Nephron (organoid): ENCODE measurements at regions not wholly inside any gene's neighbourhood (a gene's known extent, or its start where the extent isn't known, plus 50 kb on each side); places are given as distances from the start of the nearest gene placed in this dataset.

Source experiments
- H3K27ac Mint-ChIP-seq, 3 experiments: 2 replicates each; pipeline ENCODE4 v1.8.0; 2020; ENCODE audit warnings: mixed read lengths in 3 of 3, mild to moderate bottlenecking in 2 of 3, moderate library complexity in 1 of 3
- H3K27me3 Mint-ChIP-seq: 2 replicates; pipeline ENCODE4 v1.8.0; 2021; ENCODE audit warnings: low read depth, mild to moderate bottlenecking, moderate library complexity, mixed read lengths
- H3K36me3 Mint-ChIP-seq: 2 replicates; pipeline ENCODE4 v1.8.0; 2020; ENCODE audit warnings: low read depth, mixed read lengths
- H3K4me1 Mint-ChIP-seq: 2 replicates; pipeline ENCODE4 v1.8.0; 2020; ENCODE audit warnings: mixed read lengths
- H3K4me3 Mint-ChIP-seq, 3 experiments: 2 replicates each; pipeline ENCODE4 v1.8.0; 2020; ENCODE audit warnings: mild to moderate bottlenecking in 3 of 3, mixed read lengths in 3 of 3, moderate library complexity in 2 of 3
- H3K9me3 Mint-ChIP-seq: 2 replicates; pipeline ENCODE4 v1.8.0; 2020; ENCODE audit warnings: mixed read lengths
- CTCF ChIP-seq, 3 experiments: fragments of 200-600 bp; sonication (generic); IDR thresholded peaks; one replicate each; pipeline ENCODE4 v1.5.0; 2021; ENCODE audit warnings: antibody characterized with exemption in 3 of 3; ENCODE audit not compliant: unreplicated experiment in 3 of 3

- no peak for TF ChIP-seq CTCF (IDR thresholded peaks at IDR 0.05; ENCODE audit: unreplicated experiment in 3 of 3)
- peak overlapping the region in 1 of 3 experiments; percentile 37 for H3K27ac Mint-ChIP-seq
- peaks cover 5% of the 10 kb centered on the region for H3K27me3 Mint-ChIP-seq
- H3K4me3 Mint-ChIP-seq: no peak overlapping the region
- H3K36me3 Mint-ChIP-seq: no peaks in the 10 kb centered on the region
- H3K9me3 Mint-ChIP-seq: no peaks in the 10 kb centered on the region
- H3K4me1 Mint-ChIP-seq: no peaks in the 10 kb centered on the region
Observed at GRCh38 chr10:78225594-78225993, 191.9 kb downstream of the RPS24 start.

GRCh38 chr10:78229489-78229888 is 195.8 kb downstream of the RPS24 start:
- Mint-ChIP-seq H3K27me3 (peaks cover 5% of the 10 kb centered on the region), H3K4me1 (peaks cover 6% of the 10 kb centered on the region), H3K36me3 (no peaks in the 10 kb centered on the region), H3K4me3 (no peak overlapping the region), H3K9me3 (peaks cover 7% of the 10 kb centered on the region), H3K27ac (no peak overlapping the region)
- TF ChIP-seq CTCF (IDR thresholded peaks at IDR 0.05; ENCODE audit: unreplicated experiment in 3 of 3): no peak

GRCh38 chr10:78229950-78230675 is 196.4 kb downstream of the RPS24 start:
- no peak overlapping the region for H3K4me3 Mint-ChIP-seq

GRCh38 chr10:78231327-78231726 is 197.7 kb downstream of the RPS24 start:
- Mint-ChIP-seq H3K27ac (no peak overlapping the region), H3K27me3 (peaks cover 5% of the 10 kb centered on the region), H3K9me3 (peaks cover 7% of the 10 kb centered on the region), H3K4me3 (no peak overlapping the region), H3K4me1 (peaks cover 6% of the 10 kb centered on the region), H3K36me3 (no peaks in the 10 kb centered on the region)
- no peak for TF ChIP-seq CTCF (IDR thresholded peaks at IDR 0.05; ENCODE audit: unreplicated experiment in 3 of 3)

More at GRCh38 chr10:78229950-78230675, 196.4 kb downstream of the RPS24 start:
- H3K4me1 Mint-ChIP-seq: peaks cover 6% of the 10 kb centered on the region
- no peak overlapping the region for H3K27ac Mint-ChIP-seq
- no peak for TF ChIP-seq CTCF (IDR thresholded peaks at IDR 0.05; ENCODE audit: unreplicated experiment in 3 of 3)
- H3K36me3 Mint-ChIP-seq: no peaks in the 10 kb centered on the region
- peaks cover 5% of the 10 kb centered on the region for H3K27me3 Mint-ChIP-seq
- H3K9me3 Mint-ChIP-seq: peaks cover 7% of the 10 kb centered on the region

GRCh38 chr10:78231939-78232338 is 198.3 kb downstream of the RPS24 start:
- Mint-ChIP-seq H3K36me3 (no peaks in the 10 kb centered on the region), H3K9me3 (peaks cover 7% of the 10 kb centered on the region), H3K27me3 (peaks cover 5% of the 10 kb centered on the region), H3K4me1 (peaks cover 6% of the 10 kb centered on the region), H3K4me3 (no peak overlapping the region), H3K27ac (peak overlapping the region; percentile 19 to 72 (median 61))
- peak; percentile 20 to 38 (median 23) for TF ChIP-seq CTCF (IDR thresholded peaks at IDR 0.05; ENCODE audit: unreplicated experiment in 3 of 3)
